Retinal pigment epithelial cell (primary cell): ENCODE measurements at regions not wholly inside any gene's neighbourhood (a gene's known extent, or its start where the extent isn't known, plus 50 kb on each side); places are given as distances from the start of the nearest gene placed in this dataset.
"Not testable (repeated sequence)": the region's sequence is repeated elsewhere in the genome, so short reads cannot be mapped to it uniquely, and the experiment has no call there.

Experiments
- DNase-seq: peaks from one replicate; pipeline ENCODE4 v3.0.0-alpha.2; 2010; ENCODE audit warnings: low read depth
- H3K4me3 ChIP-seq: 2 replicates; pipeline ENCODE4 v1.5.1; 2011; ENCODE audit warnings: mild to moderate bottlenecking, low read length, control low read depth, moderate library complexity
- CTCF ChIP-seq: conservative IDR thresholded peaks from 2 replicates; pipeline ENCODE4 v1.5.1; 2011; ENCODE audit warnings: low read depth, low read length, control low read depth, inconsistent platforms

DNA sequence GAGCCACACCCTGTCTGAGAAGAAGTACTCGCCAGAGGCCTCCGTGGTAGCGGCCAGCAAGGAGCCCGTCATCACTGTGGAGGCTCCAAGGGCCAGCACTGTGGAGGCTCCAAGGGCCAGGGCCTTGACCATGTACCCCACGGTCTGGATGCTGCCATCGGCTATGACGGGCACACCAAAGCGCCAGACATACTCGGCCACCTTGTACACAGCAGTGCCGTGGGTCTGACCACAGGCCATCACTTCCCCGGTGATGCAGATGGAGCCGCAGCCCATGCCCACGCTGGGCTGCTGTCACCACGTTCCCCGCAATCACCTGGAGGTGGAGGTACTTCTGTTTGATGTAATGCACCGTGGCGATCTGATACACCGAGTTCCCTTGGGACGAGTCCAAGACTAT is 377.7 kb upstream of the MAOA start:
- no peak for DNase-seq
- TF ChIP-seq CTCF, result no peak
- H3K4me3 ChIP-seq, result no peak overlapping the region

- no peak overlapping the region for H3K4me3 ChIP-seq
- no peak for TF ChIP-seq CTCF
- DNase-seq, result no peak
These were observed 376.7 kb upstream of the MAOA start for GRCh38 chrX:43279341-43279808.

DNA sequence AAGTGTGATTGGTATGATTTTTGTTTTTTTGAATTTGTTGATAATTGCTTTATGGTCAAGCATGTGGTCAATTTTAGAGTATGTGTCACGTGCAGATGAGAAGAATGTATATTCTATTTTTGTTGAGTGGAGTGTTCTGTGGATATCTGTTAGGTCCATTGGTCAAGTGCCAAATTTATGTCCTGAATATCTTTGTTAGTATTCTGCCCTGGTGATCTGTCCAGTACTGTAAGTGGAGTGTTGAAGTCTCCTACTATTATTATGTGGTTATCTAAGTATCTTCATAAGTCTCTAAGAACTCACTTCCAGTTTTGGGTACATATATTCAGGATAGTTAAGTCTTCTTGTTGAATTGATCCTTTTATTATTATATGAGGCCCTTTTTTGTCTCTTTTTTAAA is 372.9 kb upstream of the MAOA start:
- no peak for TF ChIP-seq CTCF
- DNase-seq, result no peak
- H3K4me3 ChIP-seq, result no peak overlapping the region

GRCh38 chrX:43311625-43312024 is 344.5 kb upstream of the MAOA start:
- not testable (repeated sequence) for H3K4me3 ChIP-seq, DNase-seq

- no peak for DNase-seq
- TF ChIP-seq CTCF, result no peak
- H3K4me3 ChIP-seq, result no peak overlapping the region
These were observed 343.1 kb upstream of the MAOA start for GRCh38 chrX:43313035-43313434.

DNA sequence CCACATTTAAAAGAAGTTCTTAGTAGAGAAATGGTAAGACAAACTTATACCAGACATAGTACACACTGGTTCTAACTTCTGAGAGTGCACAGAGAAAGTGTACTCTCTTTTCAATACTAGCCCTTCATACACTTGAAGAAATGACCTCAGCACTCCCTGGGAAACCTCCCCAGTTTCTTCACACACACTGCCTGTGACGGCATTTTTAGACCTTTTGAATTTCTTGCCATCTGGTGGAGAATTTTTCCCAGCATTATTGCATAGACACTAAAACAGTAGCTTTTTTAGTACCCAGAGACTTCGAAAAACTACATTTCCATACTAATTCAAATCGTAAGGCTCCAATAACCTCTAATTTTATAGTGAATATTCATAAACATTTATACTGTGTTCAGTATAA is 341.6 kb upstream of the MAOA start:
- no peak overlapping the region for H3K4me3 ChIP-seq
- DNase-seq, result no peak
- no peak for TF ChIP-seq CTCF

DNA sequence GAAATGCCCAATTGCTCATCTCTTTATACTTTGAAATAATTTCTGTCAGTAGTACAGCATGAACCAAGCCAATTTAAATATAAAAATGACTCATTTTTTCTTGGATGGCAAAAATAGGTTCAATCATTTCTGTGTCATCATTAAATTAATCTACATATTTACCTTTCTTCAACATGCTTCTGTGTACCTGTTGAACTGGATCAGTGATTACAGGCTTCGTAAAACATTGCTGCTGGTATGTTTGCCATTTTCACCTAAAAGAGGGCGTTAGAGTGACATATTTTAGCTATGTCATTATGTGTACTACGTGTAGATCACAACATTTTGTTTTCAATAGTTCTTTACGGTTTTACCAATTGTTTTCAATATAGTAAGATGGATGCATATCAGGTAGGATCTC is 340.5 kb upstream of the MAOA start:
- no peak for TF ChIP-seq CTCF
- DNase-seq, result no peak

DNA sequence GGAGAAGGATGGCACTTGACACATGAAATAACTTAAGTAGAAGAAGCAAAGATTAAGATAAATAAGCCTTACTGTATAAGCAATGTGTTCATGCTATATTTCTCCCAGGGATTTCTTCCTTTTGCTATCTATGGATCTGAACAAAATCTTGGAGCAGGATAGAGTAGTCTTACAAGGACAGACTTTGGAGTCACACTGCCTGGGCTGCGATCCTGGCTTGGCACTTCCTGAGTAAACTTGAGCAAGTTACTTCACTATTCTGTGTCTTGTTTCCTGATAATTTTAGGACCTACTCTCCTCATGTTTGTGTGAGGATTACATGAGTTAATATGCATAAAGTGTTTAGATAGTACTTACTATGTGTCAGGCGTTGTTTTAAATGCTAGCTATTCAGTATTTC is 340.0 kb upstream of the MAOA start:
- TF ChIP-seq CTCF, result no peak
- H3K4me3 ChIP-seq, result no peak overlapping the region
- DNase-seq, result no peak

More for the DNA sequence above, 340.5 kb upstream of the MAOA start:
- H3K4me3 ChIP-seq, result no peak overlapping the region
